Ovary (tissue), 7 donors: ENCODE measurements at regions not wholly inside any gene's neighbourhood (a gene's known extent, or its start where the extent isn't known, plus 50 kb on each side); places are given as distances from the start of the nearest gene placed in this dataset.

Experiments
- DNase-seq, 5 donors: peaks; one replicate each; pipeline ENCODE4 v3.0.0-alpha.2; 2019 to 2020
- H3K27ac ChIP-seq, 2 donors: fragments of 200-600 bp; one replicate each; pipeline versions ENCODE4 v1.5.1 to v1.8.0; 2019 to 2022
- H3K27me3 ChIP-seq: fragments of 200-600 bp; one replicate; pipeline ENCODE4 v1.8.0; 2022
- H3K36me3 ChIP-seq: fragments of 200-600 bp; sonication (generic); one replicate; pipeline ENCODE4 v1.5.1; 2019
- H3K4me1 ChIP-seq: one replicate; pipeline ENCODE4 v1.8.1; 2013; ENCODE audit warnings: mild to moderate bottlenecking, moderate library complexity; ENCODE audit not compliant: insufficient read depth
- H3K4me3 ChIP-seq: fragments of 200-600 bp; sonication (generic); one replicate; pipeline ENCODE4 v1.5.1; 2017
- H3K9me3 ChIP-seq, 2 donors: fragments of 200-600 bp in 1 of 2; sonication (generic) in 1 of 2; one replicate each; pipeline versions ENCODE4 v1.5.1 to v1.8.1; 2013 to 2019; ENCODE audit warnings: mild to moderate bottlenecking in 1 of 2, moderate library complexity in 1 of 2
- CTCF ChIP-seq, 3 donors: fragments of 450-650 bp in 2 of 3; fragments of 200-600 bp in 1 of 3; IDR thresholded peaks; one replicate each; pipeline versions ENCODE4 v1.5.1 to v1.8.0; 2016 to 2022; ENCODE audit warnings: antibody characterized with exemption in 3 of 3, mild to moderate bottlenecking in 1 of 3
- EP300 ChIP-seq: sonication (generic); formaldehyde crosslinking; IDR thresholded peaks from one replicate; pipeline ENCODE4 v1.6.1; 2017; ENCODE audit warnings: antibody characterized with exemption
- POLR2A ChIP-seq: fragments of 450-650 bp; IDR thresholded peaks from one replicate; pipeline ENCODE4 v1.6.1; 2017; ENCODE audit warnings: antibody characterized with exemption, mild to moderate bottlenecking, moderate library complexity
- WGBS, 3 donors: extraction: QIAGEN DNeasy Blood & Tissue Kit in 1 of 3; methylation state at CpG; one replicate each; pipeline versions ENCODE4 v1.1.5 to v1.1.7; 2013 to 2017; 5-methylcytosine and 5-hydroxymethylcytosine counted together
- intact Hi-C, 4 donors: fragments of 100-400 bp; cut with DNase I; formaldehyde crosslinking; loops; one replicate each; pipeline versions ENCODE4 v1.11.0 to v1.15.1; 2022 to 2023
- donor health status: DM: no; HTN: no; CAD: no; lungs with moderate emphysema.
- donor health status: DM: no; HTN: no; CAD: no.
- donor health status: Bipolar disorder and iron deficiency.
- donor health status: DM: no; HTN: no; CAD: no.
- donor health status: DM: yes; HTN: yes; CAD: no.

- Histone ChIP-seq H3K4me3 (no peak overlapping the region), H3K9me3 (no peaks in the 10 kb centered on the region), H3K4me1 (no peaks in the 10 kb centered on the region), H3K27me3 (no peaks in the 10 kb centered on the region), H3K36me3 (no peaks in the 10 kb centered on the region), H3K27ac (no peak overlapping the region)
- DNase-seq, result no peak
- intact Hi-C loops, result no loop called here
- WGBS, 3 donors, result 60 to 74% (median 64%) methylated on average over 13 of the region's 13 CpGs
- TF ChIP-seq EP300 (no peak), CTCF (IDR thresholded peaks at IDR 0.05) (no peak), POLR2A (no peak)
Measured at GRCh38 chr16:5903832-5904231, 806.2 kb upstream of the EEF2KMT start.

GRCh38 chr16:5903153-5903552 is 805.6 kb upstream of the EEF2KMT start:
- 25 to 41% (median 27%) methylated on average over 3 of the region's 3 CpGs for WGBS, 3 donors

GRCh38 chr16:5900046-5900445 is 802.5 kb upstream of the EEF2KMT start:
- no peak overlapping the region for H3K4me3 ChIP-seq
- no peaks in the 10 kb centered on the region for H3K4me1 ChIP-seq
- no peaks in the 10 kb centered on the region for H3K27me3 ChIP-seq
- TF ChIP-seq CTCF (IDR thresholded peaks at IDR 0.05) (no peak), POLR2A (no peak), EP300 (no peak)
- H3K27ac ChIP-seq, result no peak overlapping the region
- WGBS, 3 donors, result 72 to 82% (median 74%) methylated on average over 2 of the region's 2 CpGs
- H3K9me3 ChIP-seq, result no peaks in the 10 kb centered on the region
- H3K36me3 ChIP-seq, result no peaks in the 10 kb centered on the region
- no peak for DNase-seq
- intact Hi-C loops, result no loop called here

More at GRCh38 chr16:5903153-5903552, 805.6 kb upstream of the EEF2KMT start:
- intact Hi-C loops, result no loop called here
- Histone ChIP-seq H3K27me3 (no peaks in the 10 kb centered on the region), H3K4me1 (no peaks in the 10 kb centered on the region), H3K36me3 (no peaks in the 10 kb centered on the region), H3K4me3 (no peak overlapping the region), H3K27ac (no peak overlapping the region), H3K9me3 (no peaks in the 10 kb centered on the region)
- DNase-seq, result no peak
- no peak for TF ChIP-seq CTCF (IDR thresholded peaks at IDR 0.05)
- TF ChIP-seq POLR2A, result no peak
- no peak for TF ChIP-seq EP300

- no peaks in the 10 kb centered on the region for H3K36me3 ChIP-seq
- DNase-seq, result no peak
- H3K9me3 ChIP-seq, result no peaks in the 10 kb centered on the region
- no peaks in the 10 kb centered on the region for H3K4me1 ChIP-seq
- WGBS, 3 donors, result 4 to 8% (median 7%) methylated on average over 5 of the region's 5 CpGs
- intact Hi-C loops, result no loop called here
- no peaks in the 10 kb centered on the region for H3K27me3 ChIP-seq
- H3K27ac ChIP-seq, result no peak overlapping the region
- TF ChIP-seq POLR2A, result no peak
- TF ChIP-seq CTCF (IDR thresholded peaks at IDR 0.05), result no peak
- TF ChIP-seq EP300, result no peak
- no peak overlapping the region for H3K4me3 ChIP-seq
Measured at GRCh38 chr16:5895976-5896375, 798.4 kb upstream of the EEF2KMT start.

GRCh38 chr16:5895137-5895536 is 797.5 kb upstream of the EEF2KMT start:
- no peak for DNase-seq
- Histone ChIP-seq H3K36me3 (no peaks in the 10 kb centered on the region), H3K9me3 (no peaks in the 10 kb centered on the region), H3K27ac (no peak overlapping the region), H3K4me1 (no peaks in the 10 kb centered on the region), H3K4me3 (no peak overlapping the region), H3K27me3 (no peaks in the 10 kb centered on the region)
- WGBS, 3 donors, result 69 to 82% (median 80%) methylated on average over 4 of the region's 4 CpGs
- TF ChIP-seq EP300 (no peak), POLR2A (no peak), CTCF (IDR thresholded peaks at IDR 0.05) (no peak)
- intact Hi-C loops, result no loop called here
